ENCODE measurements at regions not wholly inside any gene's neighbourhood (a gene's known extent, or its start where the extent isn't known, plus 50 kb on each side); places are given as distances from the start of the nearest gene placed in this dataset.
"Not testable (repeated sequence)": the region's sequence is repeated elsewhere in the genome, so short reads cannot be mapped to it uniquely, and the experiment has no call there.

DNA sequence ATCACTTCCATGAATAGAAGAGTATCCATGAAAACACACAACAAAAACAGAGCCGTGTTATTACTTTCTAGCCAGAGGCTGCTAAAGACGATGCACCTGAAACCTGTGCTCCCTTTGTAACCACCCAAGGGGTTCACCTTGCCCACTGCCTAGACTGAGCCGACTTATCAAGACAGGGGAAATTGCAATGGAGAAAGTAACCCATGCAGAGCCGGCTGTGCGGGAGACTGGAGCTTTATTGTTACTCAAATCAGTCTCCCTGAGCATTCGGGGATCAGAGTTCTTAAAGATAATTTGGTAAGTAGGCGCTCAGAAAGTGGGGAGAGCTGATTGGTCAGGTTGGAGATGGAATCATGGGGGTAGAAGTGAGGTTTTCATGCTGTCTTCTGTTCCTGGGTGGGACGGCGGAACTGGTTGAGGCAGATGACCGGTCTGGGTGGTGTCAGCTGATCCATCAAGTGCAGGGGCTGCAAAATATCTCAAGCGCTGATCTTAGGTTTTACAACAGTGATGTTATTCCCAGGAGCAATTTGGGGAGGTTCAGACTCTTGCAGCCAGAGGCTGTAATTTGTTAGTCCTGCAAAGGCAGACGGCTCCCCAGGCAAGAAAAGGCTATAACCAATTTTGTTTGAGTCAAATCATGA lies 366.6 kb downstream of the PREX1 start:
- no peak for DNase-seq

DNA sequence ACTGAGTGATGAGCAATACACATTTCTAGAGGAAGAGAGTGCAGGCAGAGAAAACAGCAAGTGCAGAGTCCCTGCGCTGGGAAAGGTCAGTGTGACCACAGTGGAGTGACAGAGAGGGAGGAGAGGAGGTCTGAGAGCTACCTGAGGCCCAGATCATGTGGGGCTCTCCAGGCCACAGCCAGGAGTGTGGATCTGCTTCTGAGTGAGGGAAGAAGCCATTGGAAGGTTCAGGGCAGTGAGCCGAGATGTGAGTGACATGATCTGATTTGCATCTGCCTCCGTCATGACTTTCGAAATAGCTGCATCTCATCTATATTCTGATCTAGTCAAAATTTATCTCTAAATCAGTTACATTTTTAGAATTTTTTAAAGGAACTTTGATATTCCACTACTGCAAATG lies 367.1 kb downstream of the PREX1 start:
- DNase-seq: no peak

DNA sequence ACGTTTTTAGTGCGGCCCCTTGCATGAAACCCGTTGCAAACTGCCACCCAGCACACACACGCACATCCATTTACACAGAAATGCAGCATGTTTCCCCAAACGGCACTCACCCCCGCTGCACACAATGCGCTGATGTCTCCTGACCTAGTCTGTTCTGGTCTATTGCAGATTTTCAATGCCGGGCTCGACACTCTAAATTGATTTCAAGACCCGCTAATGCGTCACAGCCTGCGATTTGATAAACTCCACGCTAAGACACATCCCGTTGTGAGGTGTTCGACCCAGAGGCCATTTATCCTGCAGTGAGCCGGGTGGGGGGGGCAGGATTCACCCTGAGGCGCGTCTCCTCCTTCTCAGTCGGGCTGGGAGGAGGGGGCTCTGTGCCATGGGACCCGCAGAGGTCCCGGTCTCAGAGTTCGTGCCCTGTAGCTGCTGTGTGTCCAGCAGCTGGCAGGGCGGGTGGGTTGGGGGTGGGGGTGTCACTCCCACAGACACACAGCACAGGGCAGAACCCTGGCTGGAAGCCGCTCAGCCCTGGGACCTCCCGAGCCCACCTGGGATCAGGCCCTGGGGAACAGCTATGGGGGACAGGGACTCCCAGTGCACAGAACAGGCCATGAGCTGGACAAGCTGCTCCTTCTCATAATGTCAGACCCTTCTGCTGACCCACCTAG lies 367.9 kb downstream of the PREX1 start:
- no peak for DNase-seq

DNA sequence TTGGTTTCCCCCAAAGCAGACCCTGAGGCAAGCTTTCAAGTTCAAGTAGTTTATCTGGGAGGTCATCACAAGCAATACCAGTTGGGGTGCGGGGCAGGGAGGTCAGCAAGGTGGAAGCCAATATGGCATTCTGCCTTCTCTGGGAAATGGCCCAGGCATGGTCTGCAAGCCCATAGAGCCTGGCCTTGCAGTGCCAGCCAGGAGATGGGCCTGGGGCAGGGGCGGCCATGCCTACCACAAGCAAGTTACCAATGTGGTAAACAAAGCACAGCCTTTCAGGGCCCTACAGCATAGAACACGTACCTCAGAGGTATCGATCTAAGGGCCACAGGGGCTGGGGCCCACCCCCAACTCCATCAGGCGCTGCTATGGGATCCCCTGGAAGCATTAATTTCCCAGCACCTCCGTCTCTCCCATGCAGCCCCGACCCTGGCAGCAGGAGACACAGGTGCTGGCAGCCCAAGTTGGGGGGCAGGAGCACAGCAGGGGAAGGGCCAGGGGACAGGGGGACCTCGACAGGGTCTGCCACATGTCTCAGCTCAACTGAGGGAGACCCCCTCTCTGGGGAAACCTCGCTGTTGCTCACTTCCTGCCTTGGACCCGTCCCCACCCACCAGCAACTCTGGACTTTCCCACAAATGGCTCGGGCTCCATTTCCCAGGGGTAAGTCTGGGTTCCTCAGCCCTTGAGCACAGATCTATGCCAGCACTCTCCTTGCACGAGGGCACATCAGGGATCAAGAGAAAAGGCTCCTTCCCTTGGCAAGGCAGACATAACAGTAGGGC lies 369.0 kb downstream of the PREX1 start:
- no peak for DNase-seq

DNA sequence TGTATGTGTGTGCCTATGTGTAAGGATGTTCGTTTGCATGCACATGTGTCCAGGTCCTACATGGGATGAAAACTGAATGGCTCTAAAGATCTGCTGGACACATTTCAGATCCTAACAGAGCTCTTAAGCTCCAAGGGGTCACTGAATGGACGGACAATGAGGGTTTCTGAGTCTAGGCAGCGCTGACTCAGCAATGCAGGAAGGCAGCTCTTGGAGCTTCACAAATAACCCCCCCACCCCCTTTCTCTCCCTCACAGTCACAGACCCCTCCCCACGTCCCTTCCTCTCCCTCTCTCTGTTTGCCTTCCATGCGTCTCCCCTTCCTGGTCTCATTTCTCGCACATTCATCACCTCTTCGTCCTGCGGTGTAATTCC lies 369.8 kb downstream of the PREX1 start:
- no peak for DNase-seq

DNA sequence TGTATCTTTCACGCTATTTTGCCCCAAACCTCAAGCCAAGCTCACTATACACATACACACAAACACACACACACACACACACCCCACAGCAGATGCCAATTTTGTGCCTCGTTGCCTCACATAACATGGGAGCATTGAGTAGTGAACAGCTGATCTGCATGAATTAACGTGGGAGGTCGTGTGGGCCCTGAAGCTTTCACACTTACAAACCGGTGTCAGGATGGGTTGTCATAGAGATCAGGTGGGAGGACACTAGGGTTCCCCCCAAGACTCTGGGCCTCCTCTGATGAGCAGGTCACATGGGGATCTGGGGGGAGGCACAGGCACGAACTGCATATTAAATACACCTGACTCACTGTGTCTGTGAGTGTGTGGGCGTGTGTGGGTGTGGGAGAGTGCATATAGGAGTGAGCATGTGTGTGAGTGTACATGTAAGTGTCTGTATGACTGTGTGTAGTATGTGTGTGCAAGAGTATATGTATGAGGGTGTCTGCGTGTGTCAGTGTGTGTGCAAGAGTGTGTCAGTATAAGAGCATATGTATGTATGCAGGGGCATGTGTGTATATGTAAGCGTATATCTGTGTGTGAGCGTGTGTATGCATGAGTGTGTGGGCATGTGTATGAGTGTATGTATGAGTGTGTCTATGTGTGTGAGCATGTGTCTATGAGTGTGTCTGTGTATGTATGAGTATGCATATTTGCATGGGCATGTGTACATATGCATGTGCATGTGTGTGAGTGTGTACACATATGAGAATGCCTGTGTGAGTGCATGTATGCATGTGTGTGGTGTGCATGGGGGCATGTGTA lies 370.4 kb downstream of the PREX1 start:
- no peak for DNase-seq

DNA sequence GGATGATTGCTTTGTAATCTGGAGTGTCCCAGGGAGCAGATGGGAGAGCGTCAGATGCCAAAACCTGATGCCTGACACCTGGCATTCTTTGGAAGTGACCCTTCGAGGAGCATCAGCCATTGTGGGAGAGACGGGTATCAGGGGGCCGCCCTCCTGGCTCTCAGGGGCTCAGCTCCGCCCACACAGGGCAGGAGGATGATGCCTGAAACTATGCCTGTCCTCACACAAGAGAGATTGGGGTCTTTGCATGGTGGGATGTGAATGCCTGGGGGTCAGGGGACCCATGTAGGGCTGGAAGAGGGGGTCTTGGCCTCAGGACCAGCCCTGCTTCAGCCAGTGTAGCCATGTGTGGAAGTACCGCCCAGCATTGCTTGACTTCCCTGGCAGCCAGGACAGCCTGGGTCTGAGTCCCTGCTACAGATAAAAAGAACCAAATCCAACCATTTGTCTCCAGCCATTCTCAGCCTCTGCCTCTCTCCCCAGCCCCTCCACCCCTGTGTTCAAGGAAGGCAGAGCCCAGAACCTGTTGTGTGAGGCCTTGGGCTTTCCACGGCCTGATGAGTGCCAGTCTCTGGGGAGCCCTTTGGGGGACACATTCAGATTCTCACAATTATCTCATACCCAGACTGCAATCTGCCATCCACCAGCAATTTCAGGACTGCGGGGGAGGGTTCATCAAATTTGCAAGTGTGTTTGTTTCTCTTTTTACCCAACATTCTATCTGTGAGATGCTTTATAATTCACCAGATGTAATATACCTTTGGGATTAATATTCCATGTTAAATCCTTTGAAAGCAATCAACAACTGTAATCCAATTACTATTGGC lies 371.2 kb downstream of the PREX1 start:
- no peak for DNase-seq

DNA sequence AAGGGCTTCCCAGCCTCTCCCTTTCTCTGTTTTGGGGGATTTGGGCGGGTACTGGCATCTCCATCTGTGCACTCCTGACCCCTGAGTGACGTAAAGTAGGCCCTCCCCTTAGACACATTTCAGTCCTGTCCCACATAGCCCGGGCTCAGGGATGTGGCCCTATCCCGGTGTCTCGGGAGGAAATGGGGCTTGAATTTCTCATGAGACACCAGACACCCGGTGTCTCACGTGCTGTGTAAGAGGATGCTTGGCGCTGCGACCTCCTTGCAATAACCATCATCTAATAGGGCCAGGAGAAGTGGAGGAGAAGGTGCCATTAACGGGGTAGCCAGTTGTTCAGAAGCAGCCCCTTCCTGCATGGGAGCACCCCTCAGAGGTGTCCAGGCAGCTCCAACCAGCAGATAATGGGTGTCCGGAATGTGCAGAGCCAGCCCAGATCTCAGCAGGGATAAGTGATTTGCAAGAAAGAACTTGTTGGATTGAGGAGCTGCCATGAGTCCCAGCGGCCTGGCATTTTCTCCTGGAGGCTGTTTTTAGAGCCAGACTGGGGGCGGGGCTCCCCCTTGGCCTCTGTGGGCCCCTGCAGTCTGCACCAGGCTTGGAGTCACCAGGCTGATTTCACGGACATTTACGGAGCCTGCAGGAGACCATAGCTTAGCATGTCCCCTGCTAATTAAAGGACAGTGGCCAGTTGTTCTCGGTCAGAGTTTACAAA lies 372.0 kb downstream of the PREX1 start:
- no peak for DNase-seq

DNA sequence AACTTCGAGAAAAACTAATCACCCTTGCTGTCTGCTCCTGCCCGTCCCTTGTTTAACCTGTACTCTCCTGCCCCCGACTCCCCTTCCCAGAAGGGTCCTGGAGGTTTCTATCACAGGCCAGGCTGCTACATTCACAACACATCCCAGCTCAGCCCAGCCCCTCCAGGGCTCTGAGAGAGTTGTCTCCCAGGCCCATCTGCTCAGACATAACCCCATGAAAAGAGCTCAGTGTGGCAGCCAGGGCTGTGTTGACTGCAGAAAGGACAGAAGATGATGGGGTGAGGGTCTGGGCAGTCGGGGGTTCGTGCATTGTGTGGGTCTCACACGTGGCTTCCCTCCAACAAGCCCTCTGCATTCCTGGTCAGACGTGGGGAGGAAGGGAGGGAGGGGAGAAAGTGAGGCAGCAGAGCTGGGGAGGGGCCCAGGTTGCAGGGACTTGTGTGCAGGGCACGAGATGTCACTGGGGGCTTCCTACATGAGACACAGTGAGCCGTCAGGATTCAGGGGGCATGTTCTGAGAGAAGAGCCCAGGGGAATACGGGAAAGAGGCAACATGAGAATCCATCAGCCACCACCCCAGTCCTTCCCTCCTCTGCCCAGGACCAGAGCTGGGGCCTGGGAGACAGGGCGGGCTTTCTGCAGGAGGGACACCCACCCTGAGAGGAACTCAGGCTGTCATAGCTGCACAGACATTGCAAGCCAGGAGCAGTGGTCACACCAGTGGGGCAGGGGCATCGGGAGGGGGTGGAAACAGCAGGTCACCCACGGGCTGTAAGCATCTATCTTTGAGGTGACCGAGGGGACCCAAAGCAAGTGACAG lies 372.9 kb downstream of the PREX1 start:
- DNase-seq: no peak

DNA sequence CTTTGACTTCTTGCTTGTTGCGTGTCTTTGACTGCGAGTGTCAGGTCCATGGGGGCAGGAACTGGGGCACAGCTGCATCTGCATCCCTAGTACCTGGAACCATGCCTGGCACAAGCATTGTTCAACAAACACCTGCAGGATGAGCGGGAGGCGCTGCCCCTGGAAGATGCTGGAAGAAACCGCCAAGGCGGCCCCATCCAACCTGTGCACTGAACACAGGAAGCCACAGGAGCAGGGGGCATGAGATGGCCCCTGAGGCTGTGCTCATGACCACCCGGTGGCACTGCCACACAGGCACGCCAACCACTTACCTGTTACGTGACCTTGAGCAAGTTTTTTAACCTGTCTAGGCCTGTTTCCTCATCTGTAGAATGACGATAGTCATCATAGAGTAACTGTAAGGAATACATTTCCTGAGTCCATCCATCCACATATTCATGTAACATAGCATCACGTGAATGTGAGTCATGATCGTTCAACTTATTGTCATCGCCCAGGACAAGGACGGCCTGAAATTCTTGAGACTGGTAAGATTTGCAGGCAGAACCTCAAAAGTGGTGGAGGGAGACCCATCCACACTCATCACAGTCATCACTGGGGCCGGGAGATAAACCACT lies 374.2 kb downstream of the PREX1 start:
- no peak for DNase-seq

DNA sequence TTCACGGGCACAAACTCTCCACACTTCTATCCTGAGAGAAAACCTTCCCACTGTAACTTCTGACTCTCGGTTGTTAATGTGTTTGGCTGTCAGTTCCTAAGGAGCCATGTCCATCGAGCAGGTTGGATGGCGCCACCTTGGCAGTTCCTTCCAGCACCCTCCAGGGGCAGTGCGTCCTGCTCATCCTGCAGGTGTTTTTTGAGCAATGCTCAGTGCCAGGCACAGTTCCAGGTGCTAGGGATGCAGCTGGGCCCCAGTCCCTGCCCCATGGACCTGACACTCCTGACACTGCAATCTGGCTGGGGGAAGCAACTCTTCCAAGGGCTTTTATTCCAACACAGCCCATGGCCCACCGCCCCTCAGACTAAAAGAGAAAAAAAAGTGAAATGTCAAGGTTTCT lies 376.4 kb downstream of the PREX1 start:
- DNase-seq: no peak

DNA sequence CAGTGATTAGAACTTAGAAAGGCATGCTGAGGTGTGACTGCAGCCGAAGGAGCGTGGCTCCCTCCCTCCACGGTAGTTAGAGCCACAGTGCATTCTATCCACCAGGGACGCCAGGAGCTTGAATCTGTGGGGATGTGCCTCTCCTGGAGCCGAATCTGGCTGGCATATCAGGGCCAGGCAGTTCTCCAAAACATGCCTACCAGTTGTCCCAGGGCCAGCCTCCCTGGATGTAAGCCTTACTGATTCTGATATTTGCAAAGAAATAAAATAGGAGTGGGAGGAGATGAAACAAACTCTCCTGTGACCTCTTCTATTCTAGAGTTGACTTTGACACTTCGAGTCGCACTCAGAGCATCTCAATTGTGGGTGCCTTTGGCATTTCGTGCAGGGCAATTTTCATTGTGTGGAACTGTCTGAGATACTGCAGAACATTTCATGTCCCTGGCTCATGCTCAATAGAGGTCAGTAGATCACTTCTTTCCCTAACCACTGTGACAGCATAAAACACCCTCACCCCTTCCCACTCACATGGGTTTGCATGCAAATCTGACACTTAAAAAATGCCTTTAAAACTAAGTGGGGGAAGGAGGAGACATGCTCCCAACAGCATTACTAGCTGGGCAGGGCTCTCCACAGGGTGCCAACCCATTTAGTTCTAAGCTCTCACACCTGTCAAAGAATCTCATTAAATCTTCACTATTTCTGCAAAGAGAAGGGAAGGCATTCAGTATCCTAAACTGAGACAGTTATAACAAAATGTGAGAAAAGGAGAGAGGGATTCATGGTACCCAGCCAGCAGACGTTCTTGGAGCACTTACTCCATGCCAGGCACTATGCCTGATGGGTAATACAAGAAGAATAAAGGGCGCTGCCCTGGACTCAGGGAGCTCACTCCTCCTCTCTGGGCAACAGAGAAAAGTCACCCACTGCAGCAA lies 378.9 kb downstream of the PREX1 start:
- no peak for DNase-seq

DNA sequence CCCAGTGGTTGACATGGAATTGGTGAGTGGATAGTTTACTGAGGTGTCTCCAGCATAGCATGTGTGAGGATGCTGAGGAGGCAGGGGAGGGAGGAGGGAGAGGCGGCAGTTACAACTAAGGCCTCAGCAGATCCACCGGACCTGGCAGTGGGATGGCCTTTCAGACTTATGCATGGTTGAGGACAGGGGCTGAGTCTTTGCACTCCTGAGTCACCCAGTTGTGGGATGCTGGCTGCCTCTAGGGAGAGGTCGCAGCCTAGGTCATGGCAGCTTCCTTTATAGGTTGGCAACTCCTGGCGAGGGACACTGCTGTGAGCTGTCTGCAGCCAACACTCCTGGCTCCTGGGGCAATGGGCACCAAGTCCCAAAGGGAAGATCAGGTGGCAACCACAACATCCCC lies 380.3 kb downstream of the PREX1 start:
- DNase-seq: no peak

DNA sequence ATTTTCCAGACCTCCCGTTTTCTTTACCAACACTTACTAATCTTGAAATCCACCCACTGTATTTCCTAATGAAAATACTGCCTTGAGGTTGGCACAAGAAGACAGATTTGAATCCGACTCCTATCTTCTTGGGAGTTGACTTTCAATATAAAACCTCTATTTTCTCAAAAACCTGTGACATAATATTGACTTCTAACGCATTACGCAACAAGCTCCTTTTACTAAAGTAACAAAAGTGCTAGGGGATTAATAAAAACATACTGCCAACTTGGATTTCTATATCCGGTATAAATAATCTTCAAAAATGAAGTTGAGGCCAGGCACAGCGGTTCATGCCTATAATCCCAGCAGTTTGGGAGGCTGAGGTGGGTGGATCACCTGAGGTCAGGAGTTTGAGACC lies 382.0 kb downstream of the PREX1 start:
- DNase-seq: no peak

DNA sequence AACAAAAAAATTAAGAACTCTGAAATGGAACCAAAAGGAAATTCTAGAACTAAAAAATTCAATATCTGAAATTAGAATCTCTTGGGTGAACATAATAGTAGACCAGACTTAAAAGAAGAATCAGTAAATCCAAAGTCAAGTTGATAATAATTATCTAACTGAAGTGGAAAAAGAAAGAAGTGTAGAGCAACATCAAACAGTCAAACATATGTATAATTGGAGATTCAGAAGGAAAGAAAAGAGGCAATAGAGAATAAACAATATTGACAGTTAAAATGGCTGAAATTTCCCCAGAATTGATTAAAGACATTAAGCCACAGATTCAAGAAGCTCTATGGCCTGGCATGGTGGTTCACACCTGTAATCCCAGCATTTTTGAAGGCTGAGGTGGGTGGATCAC lies 383.6 kb downstream of the PREX1 start:
- no peak for DNase-seq

DNA sequence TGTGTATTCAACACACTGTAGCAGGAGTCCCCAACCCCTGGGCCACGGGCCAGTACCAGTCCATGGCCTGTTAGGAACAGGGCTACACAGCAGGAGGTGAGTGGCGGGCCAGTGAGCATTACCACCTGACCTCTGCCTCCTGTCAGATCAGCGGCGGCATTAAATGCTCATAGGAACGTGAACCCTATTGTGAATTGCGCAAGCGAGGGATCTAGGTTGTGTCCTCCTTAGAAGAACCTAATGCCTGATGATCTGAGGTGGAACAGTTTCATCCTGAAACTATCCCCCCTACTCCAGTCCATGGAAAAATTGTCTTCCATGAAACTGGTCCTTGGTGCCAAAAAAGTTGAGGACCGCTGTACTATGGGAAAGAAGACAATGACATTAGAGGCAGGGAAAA lies 386.9 kb downstream of the PREX1 start:
- DNase-seq: no peak

DNA sequence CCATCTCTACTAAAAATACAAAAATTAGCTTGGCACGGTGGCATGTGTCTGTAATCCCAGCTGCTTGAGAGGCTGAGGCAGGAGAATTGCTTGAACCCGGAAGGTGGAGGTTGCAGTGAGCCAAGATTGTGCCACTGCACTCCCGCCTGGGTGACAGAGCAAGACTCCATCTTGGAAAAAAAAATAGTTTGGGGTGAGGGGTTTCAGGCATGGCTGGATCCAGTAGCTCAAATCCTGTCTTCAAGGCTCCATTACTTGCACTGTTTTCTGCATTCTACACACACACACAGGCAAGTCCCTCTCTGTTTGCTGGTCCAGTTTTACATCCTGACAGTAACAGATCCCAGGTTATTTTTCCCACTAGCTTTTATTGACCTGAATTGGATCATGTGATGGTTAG lies 387.5 kb downstream of the PREX1 start:
- DNase-seq: not testable (repeated sequence)

DNA sequence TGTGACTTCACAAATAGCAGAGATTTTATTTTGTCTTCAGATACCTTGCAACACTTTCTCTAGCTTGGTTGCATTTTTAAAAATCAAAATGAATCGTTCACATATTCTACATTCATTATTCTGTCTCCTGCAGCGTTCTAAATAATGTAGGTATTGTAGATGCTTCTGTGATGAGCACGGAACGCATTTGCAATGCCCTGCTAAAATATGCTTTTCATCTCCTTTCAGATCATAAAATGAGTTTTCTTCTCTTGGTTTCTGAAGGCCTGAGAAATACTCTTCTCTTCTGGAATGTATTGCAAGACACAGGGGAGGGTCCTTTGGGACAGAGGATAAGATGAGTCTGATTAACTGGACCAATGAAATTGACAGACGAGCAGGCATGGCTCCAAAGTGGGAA lies 390.7 kb downstream of the PREX1 start:
- no peak for DNase-seq

DNA sequence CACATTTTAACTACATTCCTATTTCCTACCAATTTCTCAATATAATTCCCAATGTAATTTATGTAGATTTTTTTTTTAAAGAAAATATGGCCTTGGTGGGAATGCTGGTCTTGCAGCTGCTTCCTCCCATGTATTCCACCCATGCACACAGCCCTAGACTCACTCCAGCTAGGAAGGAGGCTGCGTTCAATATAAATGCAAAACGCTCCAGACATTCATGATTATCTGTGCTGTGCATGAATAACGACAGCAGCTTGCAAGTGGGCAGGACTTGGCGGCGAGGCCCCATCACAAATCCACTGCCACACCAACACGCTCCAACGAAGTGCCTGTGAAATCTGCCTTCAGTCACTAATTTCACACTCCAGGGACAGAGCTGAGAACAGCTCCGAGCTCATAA lies 391.2 kb downstream of the PREX1 start:
- not testable (repeated sequence) for DNase-seq
